Hematopoietic multipotent progenitor cell treated with erythropoietin and hydrocortisone succinate and interleukin-3 and kit ligand, for 4 days (in vitro differentiated cells): ENCODE measurements at regions not wholly inside any gene's neighbourhood (a gene's known extent, or its start where the extent isn't known, plus 50 kb on each side); places are given as distances from the start of the nearest gene placed in this dataset.

Experiments
- DNase-seq: peaks from one replicate; pipeline ENCODE4 v3.0.0-alpha.2; 2015

DNA sequence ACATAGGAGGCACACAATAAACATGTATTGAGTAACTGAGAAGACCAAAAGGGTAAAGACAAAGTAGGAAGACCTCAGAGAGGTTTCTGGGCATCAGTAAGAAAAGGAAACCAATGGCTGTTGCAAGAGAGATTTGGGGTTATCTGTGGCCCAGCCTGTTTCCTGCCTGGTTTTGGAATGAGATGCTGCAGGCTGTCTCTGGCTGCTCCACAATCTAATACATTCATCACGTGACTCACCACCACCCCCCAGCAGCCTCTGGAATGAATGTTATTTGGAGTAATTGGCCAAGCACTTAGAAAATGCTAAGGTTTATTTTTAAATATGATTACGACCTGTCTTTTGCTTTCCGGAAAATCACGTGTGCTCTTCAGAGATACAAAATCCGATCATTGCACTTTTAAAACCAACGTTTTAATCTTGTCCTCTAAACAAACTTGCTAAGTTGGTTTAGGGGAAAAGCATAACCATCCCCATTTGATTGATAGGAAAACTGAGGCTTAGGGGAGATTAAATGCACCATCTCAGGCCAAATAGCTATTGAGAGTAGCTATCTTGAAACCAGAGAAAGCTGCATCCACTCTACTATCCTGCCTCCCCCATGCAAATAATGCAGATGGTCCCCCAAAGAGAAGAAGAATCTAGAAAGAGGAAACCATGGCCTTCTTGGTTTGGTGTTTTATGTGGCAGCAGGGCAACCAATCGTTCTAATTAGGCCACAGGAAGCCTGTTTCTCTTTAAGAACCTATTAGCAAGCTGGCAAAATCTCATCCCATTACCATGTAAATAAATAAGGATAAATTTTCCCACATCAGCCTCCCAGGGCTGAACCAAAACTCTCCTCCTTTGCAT, 151.8 kb upstream of the ADRA1B start:
- peak; percentile 95 for DNase-seq

DNA sequence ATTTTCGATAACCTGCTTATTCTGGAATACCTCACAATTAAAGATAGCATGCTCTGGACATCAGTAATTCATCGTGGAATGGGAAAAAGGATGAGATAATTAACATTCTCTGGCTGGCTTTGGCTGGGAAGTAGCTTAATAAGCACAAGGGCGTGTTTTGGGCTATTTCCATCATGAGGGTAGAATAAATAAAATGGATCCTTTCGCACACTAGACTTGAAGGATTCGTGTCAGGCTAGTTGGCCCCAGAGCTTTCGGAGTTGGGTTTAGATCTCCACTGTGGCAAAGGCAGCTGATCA, 151.2 kb upstream of the ADRA1B start:
- no peak for DNase-seq

DNA sequence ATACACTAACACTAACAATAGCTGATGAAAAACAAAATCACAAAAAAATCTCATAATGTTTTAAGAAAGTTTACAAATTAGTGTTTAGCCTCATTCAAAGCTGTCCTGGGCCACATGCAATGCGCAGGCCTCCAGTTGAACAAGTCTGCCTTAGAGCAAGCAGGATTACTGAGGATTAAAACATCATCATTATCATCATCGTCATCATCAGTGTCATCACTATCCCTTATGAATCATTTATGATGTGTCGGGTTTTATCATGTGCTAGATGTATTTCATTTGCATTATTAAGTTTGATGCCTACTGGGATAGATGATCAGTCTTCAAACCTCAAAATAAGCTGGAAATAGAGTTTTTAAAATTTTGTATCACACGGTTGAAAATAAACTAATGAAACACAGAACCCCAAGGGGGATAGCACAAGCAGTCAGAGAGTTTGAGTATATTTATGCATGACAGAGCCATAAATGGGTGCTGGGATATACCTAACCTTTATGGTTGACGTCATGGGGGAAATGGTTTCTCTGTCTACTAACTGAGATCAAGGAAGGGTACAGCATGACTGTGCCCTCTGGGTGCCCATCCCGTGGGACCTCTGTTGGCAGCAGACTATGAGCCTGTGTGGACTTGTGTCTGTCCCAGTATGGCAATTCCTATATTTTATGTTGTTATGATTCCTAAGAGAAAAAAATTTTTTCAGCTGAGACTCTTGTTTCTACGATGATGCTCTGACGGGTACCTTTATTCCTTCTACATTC, 150.3 kb upstream of the ADRA1B start:
- DNase-seq = no peak

- no peak for DNase-seq
Measured at GRCh38 chr5:159768243-159768642, 148.0 kb upstream of the ADRA1B start.

GRCh38 chr5:159772698-159773061, 143.6 kb upstream of the ADRA1B start:
- DNase-seq = no peak

DNA sequence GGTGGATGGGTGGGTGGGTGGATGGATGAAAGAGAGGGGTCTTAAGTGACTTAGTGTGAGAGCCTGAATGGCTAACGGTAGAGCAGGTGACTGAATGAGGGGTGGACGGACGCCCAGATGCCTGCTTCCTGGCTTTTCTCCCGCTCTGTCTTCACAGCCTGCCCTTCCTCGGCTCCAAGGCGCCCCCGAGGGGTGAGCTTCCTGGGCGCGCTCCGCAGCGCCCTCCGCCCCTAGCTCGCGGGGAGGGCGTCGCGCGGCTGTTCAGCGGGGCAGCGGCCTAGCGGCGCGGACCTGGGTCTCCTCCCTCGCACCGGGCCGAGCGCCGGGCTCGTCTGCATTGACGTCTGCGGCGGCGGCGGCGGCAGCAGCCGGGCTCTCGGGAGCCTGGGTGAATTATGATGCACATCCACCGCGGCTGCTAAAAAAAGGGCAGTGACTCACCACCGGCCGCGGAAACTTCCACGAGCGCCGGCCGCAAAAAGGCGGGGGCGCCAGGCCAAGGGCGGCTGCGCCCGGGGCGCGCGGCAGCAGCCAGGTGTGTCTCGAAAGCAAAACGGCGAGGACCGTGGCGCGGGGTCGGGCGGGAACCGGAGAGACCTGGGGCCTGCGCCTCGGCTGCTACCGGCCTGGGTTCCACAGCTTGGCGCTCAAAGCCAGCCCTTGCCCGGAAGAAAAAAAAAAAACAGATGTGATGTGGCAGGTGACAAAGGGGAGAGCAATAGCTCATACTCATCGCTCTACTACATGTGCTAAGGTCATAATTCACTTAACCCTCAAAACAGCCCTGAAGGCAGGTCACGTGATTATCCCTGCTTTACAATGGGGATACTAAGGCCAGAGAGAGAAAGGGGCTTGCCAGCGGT, 143.0 kb upstream of the ADRA1B start:
- peak; percentile 84 for DNase-seq

GRCh38 chr5:159774476-159775031, 141.7 kb upstream of the ADRA1B start:
- no peak for DNase-seq

DNA sequence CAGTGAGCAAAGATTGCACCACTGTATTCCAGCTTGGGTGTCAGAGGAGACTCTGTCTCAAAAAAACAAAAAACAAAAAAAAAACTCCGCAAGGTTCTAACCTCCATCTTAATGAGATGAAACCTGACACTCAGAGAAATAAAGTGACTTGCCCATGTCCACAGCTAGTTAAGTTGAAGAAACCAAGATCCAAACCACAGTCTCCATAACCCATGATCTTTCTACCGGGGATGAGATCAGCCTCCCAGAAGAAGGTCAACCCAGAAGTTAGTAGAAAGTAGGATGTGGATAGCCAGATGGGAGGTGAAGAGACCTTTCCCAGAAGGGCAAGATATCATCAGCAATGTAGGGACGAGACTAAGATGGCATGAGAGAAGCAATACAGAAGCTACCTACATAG, 140.4 kb upstream of the ADRA1B start:
- DNase-seq = no peak

DNA sequence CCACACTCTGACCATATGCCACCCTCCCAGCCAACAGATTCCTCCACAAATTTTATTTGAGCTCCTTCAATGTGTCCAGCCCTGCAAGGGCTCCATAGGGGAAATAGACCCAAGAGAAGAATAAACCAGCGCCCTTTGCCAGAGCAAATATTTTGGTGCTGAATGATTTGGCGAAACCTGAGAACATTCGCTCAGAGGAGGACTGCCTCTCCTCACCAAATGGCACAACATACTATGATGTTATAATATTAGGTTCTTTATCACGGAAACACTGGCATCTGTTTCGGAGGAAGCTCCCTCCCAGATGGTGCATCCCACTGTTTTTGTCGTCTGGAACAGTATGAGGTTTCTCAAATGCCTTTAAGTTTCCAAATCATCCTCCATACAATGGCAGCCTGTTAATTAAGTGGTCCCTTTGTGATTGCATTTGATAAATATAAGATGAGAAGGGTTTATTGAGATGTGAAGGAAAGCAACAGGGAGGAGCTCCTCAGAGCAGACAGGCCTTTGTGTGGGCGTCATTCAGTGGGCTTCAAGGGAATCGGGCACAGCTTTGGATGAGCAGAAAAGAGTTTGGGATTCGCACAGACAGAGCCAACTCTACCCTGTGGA, 139.1 kb upstream of the ADRA1B start:
- no peak for DNase-seq

DNA sequence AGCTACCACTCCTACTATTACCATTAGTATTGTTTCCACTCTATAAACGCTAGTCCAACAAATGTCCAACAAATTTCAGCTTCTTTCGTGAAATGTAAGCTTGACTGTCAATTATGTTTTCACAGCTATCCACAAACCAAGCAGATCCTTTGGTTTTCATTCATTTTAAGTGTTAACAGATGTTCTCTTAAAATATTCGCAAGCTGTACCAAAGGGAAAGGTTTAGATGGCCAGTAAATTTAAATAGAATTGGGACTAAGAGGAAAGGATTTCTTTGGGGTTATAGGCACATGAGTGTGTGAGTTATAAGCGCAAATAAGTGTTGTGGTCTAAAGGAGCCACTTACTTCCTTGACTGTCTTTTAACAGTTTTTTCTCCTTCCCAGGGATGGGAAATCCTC, 136.8 kb upstream of the ADRA1B start:
- no peak for DNase-seq

GRCh38 chr5:159780246-159780645, 136.0 kb upstream of the ADRA1B start:
- no peak for DNase-seq

DNA sequence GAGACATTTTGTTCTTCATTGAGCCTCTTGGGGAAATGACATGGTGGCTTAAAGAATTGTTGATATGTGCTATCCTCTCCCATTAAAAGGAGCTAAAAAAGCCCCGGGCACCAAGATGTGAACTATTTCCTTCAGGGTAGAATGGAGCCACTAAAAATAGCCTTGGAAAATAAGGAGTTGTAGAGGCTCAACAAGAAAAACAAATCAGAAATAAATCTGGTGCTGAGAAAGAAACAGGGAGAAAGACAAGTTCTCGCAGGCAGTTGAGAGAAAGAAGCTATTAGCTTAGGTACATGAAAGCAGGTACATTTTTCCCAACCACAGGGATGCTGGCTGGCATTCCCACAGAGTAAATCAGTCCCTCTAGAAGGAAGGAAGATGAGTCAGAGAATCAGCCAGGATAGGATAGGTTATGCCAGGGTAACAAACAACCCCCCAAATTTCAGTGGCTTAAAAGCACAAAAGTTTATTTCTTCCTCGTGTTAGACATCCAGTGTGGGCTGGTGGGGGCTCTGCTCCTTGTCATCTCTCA, 134.6 kb upstream of the ADRA1B start:
- DNase-seq = no peak

GRCh38 chr5:159782197-159782994, 133.9 kb upstream of the ADRA1B start:
- no peak for DNase-seq

GRCh38 chr5:159782995-159783300, 133.3 kb upstream of the ADRA1B start:
- DNase-seq = no peak

DNA sequence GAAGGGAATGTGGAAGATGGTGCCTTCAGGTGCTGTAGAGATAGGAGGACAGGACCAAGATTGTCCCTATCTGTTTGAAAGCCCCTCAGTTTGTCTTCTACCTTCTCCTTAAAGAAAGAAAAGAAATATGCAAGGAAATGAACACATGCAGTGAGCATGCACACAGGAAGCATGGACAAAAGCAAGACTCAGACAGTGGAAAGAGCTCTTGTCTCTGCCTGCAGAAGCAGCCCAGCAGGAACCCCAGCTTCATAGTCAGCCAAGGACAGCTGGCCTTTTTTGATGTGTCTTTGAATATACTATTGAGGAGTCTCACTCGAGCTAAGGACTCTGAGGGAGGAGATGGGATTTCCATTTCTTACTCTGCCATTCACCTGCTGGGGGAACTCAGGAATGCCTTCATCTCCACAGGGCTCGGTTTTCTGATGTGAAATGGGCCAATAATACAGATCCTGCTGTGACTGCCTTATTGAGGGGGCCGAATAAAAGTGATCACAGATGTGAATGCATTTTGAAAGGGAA, 132.5 kb upstream of the ADRA1B start:
- no peak for DNase-seq

- DNase-seq = no peak
Measured at GRCh38 chr5:159784993-159785392, 131.3 kb upstream of the ADRA1B start.

- DNase-seq = no peak
Measured at GRCh38 chr5:159785656-159786055, 130.6 kb upstream of the ADRA1B start.

DNA sequence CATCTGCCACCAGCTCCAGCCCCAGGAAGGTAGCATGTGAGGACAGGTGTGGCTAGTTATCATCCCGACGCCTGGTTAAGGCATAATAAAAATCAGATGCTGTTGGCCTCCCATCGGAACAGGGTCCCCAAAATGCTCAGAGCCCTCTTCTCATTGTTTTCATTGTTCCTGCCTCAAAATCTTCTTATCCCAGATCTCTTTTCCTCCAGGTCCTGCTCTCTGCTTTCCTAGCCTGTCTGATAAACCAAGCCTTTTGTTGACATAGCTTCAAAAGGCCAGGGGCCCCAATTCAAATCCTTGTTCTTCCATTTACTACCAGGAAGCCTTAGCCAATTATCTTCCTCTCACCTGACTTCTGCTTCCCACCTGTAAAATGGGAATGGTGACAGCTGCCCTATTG, 130.1 kb upstream of the ADRA1B start:
- no peak for DNase-seq

- DNase-seq = no peak
Measured at GRCh38 chr5:159786901-159787691, 129.2 kb upstream of the ADRA1B start.

- no peak for DNase-seq
Measured at GRCh38 chr5:159787837-159788236, 128.4 kb upstream of the ADRA1B start.

DNA sequence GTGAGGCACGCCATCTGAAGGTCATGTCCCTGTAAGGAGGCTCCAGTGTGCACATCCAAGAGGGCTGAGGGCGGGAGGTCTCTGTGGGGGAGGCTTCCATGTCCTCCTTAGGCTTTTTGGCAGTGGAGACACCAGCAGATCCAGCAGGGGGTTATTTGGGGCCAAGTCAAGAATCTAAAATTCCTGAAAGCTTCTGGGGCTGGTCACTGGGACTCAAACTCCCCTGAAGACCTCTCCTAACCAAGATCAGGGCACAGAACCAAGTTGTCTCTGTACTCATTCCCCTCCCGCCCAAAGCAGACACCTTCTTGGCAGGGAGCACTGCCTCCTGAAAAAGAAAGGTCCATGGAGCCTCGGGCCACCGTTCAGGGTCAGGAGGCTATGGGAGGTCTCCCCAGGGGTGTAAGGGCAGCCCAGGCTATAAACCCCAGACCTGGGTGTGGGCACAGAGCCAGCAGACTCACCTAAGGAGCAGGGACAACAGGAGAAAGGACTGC, 127.4 kb upstream of the ADRA1B start:
- no peak for DNase-seq
